GM10248 (cell line): ENCODE measurements at regions not wholly inside any gene's neighbourhood (a gene's known extent, or its start where the extent isn't known, plus 50 kb on each side); places are given as distances from the start of the nearest gene placed in this dataset.

Source experiments
- CTCF ChIA-PET: fragments of 300-600 bp; sonication (Branson Sonifier 250); formaldehyde crosslinking; extraction: SDS; loops from one replicate; lab custom pipeline; 2021; ENCODE audit warnings: antibody characterized with exemption; lab: Yijun Ruan, JAX
- POLR2A ChIA-PET: fragments of 350-650 bp; sonication (Branson Sonifier 250); formaldehyde crosslinking; extraction: SDS; loops from one replicate; lab custom pipeline; 2020; ENCODE audit warnings: antibody characterized with exemption; lab: Yijun Ruan, JAX
- DNase-seq: peaks from one replicate; pipeline ENCODE4 v3.0.0; 2012; ENCODE audit errors: extremely low spot score
- TF ChIP-seq, protein P1 (sequence below): IDR thresholded peaks from 2 replicates; pipeline ENCODE4 v1.5.1; 2012; ENCODE audit warnings: mild to moderate bottlenecking, low read depth; ENCODE audit errors: extremely low read depth, missing control alignments, control extremely low read depth

DNA sequence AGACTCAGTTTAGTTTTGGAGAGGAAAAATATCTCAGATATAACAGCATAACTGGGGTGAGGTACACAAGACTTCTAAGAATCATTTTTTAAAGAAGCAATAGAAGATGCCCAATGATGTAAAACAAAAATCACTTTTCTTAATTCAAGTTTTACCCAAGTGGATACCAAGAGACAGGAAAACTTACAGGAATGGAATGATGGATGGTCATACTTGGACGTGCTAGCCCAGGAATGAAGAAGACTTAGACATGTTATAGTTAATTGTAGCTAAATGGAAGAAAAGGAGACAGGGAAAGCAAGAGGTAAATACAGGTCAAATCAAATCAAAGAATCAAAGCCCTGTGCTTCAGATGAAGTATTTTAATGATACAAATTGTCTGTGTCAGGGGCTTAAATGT lies 312.7 kb upstream of the KCNJ16 start:
- CTCF ChIA-PET: interaction anchor here (1.4 kb wide), 1 partner anchor 9 kb away, joined by 3 read pairs; no protein-coding TSS in a partner anchor
- DNase-seq: no peak
- TF ChIP-seq, protein P1, sequence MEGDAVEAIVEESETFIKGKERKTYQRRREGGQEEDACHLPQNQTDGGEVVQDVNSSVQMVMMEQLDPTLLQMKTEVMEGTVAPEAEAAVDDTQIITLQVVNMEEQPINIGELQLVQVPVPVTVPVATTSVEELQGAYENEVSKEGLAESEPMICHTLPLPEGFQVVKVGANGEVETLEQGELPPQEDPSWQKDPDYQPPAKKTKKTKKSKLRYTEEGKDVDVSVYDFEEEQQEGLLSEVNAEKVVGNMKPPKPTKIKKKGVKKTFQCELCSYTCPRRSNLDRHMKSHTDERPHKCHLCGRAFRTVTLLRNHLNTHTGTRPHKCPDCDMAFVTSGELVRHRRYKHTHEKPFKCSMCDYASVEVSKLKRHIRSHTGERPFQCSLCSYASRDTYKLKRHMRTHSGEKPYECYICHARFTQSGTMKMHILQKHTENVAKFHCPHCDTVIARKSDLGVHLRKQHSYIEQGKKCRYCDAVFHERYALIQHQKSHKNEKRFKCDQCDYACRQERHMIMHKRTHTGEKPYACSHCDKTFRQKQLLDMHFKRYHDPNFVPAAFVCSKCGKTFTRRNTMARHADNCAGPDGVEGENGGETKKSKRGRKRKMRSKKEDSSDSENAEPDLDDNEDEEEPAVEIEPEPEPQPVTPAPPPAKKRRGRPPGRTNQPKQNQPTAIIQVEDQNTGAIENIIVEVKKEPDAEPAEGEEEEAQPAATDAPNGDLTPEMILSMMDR: no peak
- POLR2A ChIA-PET: no interaction called here

DNA sequence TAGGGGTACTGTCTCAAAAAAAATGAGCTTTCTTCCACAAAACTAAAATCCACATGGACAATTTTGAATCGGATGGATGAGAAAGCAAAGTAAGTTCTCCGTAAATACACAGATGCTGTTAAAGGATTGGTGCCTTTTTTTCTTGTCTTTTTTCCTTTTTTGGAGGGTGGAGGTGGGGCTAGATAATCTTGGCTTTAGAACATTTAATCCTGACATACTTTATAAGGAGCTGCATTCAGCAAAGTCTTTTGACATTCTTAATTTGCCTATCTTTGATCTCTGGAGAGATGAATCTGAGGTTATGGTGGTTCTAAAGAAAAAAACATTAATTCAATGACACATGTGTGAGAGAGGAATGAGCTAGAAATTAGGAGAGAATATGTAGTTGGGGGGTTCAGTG lies 312.3 kb upstream of the KCNJ16 start:
- POLR2A ChIA-PET: no interaction called here
- TF ChIP-seq, protein P1: no peak
- CTCF ChIA-PET: interaction anchor here (1.4 kb wide), 1 partner anchor 8 kb away, joined by 3 read pairs; no protein-coding TSS in a partner anchor
- DNase-seq: no peak

DNA sequence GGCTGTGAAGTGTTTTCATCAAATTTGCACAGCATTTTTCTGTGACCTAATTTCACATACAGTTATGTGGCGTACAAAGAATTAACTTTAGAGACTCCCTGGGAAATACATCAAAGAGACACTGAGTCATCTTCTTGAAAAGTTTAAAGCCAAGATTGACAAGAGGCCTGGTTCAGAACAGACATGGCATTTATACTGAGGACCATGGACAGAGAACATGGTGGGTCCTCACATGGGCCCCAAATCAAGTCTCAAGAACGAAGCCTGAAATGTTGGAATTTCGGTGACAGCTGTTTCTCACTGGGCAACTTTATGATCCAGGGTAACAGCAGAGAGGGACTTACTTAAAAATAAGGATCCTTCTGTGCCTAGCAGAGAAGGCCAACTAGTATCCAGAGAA lies 311.5 kb upstream of the KCNJ16 start:
- TF ChIP-seq, protein P1: no peak
- ChIA-PET CTCF (no interaction called here), POLR2A (no interaction called here)
- no peak for DNase-seq

DNA sequence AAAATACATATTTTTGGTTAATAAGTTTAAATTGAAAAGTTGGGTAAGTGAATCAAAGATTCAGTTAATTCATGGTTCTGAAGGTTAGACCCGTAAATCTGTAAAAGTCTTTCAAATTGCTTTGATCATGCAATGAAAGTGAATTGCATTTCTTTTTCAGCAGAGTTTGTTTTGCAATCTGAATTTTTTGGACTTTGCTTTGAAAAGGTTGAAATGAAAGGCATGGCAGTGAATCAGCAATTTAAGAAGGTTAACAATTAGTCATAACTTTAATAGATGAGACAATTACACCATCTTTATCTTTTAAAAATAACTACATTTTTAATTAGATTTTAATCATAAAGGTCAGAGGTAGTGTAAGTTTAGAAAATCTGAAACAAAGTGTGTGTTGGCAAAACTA lies 310.9 kb upstream of the KCNJ16 start:
- no peak for DNase-seq
- POLR2A ChIA-PET: no interaction called here
- CTCF ChIA-PET: no interaction called here

DNA sequence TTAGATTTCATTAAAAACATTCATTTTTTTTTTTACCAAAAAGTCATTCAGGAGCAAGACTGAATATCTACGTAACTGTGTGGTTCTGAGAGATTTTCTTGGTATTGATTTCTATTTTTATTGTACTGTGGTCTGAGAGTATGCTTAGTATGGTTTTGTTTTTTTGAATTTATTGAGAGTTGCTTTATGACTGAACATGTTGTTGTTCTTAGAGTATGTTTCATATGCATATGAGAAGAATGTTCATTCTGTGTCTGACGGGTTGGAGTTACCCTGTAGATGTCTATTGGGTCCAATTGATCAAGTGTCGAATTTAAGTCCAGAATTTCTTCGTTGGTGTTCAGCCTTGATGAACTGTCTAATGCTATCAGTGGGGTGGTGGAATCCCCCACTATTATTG lies 306.0 kb upstream of the KCNJ16 start:
- POLR2A ChIA-PET: no interaction called here
- DNase-seq: no peak
- CTCF ChIA-PET: no interaction called here
- TF ChIP-seq, protein P1: no peak

More for the DNA sequence above, 310.9 kb upstream of the KCNJ16 start:
- TF ChIP-seq, protein P1: no peak

DNA sequence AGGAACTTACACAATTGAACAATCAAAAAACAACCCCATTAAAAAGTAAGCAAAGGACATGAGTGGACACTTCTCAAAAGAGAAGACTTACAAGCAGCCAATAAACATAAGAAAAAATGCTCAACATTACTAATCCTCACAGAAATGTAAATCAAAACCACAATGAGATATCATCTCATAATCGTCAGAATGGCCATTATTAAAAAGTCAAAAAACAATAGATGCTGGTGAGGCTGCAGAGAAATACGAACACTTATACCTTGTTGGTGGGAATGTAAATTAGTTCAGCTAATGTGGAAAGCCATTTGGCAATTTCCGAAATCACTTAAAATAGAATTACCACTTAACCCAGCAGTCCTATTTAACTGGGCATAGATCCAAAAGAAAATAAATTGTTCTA lies 301.9 kb upstream of the KCNJ16 start:
- TF ChIP-seq, protein P1: no peak
- POLR2A ChIA-PET: no interaction called here
- no peak for DNase-seq
- CTCF ChIA-PET: no interaction called here
